ENCODE measurements at regions not wholly inside any gene's neighbourhood (a gene's known extent, or its start where the extent isn't known, plus 50 kb on each side); places are given as distances from the start of the nearest gene placed in this dataset.

DNA sequence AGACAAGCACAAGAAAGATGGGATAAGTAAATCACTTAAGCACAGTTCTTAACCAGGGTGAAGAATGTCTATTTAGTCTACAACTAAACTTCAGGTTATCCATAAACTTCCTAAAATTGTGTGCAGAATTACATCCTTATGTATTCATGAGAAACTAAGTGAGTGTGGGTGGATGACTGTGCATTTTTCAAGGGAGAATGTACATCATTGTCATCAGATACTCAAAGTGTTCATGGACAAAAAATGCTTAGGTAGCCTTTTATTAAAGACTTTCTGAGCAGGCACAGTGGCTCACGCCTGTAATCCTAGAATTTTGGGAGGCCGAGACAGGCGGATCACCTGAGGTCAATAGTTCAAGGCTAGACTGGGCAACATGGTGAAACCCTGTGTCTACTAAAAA, 2023.8 kb downstream of the LRRC4C start:
- TF ChIP-seq FOXA1 (IDR thresholded peaks at IDR 0.05) (no peak), SP1 (IDR thresholded peaks at IDR 0.05) (no peak), FOXM1 (IDR thresholded peaks at IDR 0.05; ENCODE audit: borderline replicate concordance) (no peak), ELF4 (IDR thresholded peaks at IDR 0.05) (no peak), ARNT (IDR thresholded peaks at IDR 0.05) (no peak), CTBP1 (IDR thresholded peaks at IDR 0.05; ENCODE audit: borderline replicate concordance) (no peak), NFRKB (IDR thresholded peaks at IDR 0.05) (no peak), FOXK2 (IDR thresholded peaks at IDR 0.05) (no peak), BHLHE40 (IDR thresholded peaks at IDR 0.05; ENCODE audit: borderline replicate concordance) (no peak), SUZ12 (IDR thresholded peaks at IDR 0.05) (no peak), ZNF384 (IDR thresholded peaks at IDR 0.05) (no peak), TARDBP (IDR thresholded peaks at IDR 0.05) (no peak), L3MBTL2 (conservative IDR thresholded peaks at IDR 0.05) (no peak), HDGF (IDR thresholded peaks at IDR 0.05; ENCODE audit: borderline replicate concordance) (no peak)
